HFF-Myc (cell line): ENCODE measurements at regions not wholly inside any gene's neighbourhood (a gene's known extent, or its start where the extent isn't known, plus 50 kb on each side); places are given as distances from the start of the nearest gene placed in this dataset.
"Not testable (repeated sequence)": the region's sequence is repeated elsewhere in the genome, so short reads cannot be mapped to it uniquely, and the experiment has no call there.

Source experiments
- DNase-seq: peaks from one replicate; pipeline ENCODE4 v3.0.0-alpha.2; 2011; ENCODE audit warnings: low read depth; ENCODE audit errors: extremely low read depth
- H3K4me3 ChIP-seq: replicated peaks from 2 replicates; pipeline ENCODE4 v1.5.1; 2011; ENCODE audit warnings: low read depth, mild to moderate bottlenecking, control low read depth, low read length
- TF ChIP-seq, protein P1 (sequence below): IDR thresholded peaks from 2 replicates; pipeline ENCODE4 v1.5.1; 2012; ENCODE audit warnings: mild to moderate bottlenecking, low read depth, low read length, control low read depth; ENCODE audit errors: missing control alignments

DNA sequence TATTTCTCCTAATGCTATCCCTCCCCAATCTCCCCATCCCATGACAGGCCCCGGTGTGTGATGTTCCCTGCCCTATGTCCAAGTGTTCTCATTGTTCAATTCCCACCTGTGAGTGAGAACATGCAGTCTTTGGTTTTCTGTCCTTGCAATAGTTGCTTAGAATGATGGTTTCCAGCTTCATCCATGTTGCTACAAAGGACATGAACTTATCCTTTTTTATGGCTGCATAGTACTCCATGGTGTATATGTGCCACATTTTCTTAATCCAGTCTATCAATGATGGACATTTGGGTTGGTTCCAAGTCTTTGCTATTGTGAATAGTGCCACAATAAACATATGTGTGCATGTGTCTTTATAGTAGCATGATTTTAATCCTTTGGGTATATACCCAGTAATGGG is 51.3 kb upstream of the RIOK2 start:
- not testable (repeated sequence) for DNase-seq, H3K4me3 ChIP-seq

DNA sequence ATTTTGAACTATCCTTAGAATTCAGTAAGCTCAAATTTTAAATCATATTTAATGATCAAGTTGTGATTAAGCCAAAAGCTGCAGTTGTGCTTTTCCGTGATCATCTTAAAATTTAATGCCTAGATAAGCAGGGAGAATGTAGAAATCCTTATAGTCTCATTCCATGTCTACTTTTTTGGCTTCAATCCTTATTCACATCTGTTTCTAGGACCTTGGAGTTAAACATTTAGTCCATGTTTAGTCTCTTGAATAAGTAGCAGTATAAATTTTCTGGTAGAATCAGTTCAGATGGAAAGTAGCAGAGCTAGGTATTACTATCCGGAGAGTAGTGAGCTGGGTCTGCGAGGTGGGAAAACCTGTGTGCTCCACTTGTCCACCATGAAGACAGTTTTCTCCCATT is 59.3 kb upstream of the RIOK2 start:
- TF ChIP-seq, protein P1, sequence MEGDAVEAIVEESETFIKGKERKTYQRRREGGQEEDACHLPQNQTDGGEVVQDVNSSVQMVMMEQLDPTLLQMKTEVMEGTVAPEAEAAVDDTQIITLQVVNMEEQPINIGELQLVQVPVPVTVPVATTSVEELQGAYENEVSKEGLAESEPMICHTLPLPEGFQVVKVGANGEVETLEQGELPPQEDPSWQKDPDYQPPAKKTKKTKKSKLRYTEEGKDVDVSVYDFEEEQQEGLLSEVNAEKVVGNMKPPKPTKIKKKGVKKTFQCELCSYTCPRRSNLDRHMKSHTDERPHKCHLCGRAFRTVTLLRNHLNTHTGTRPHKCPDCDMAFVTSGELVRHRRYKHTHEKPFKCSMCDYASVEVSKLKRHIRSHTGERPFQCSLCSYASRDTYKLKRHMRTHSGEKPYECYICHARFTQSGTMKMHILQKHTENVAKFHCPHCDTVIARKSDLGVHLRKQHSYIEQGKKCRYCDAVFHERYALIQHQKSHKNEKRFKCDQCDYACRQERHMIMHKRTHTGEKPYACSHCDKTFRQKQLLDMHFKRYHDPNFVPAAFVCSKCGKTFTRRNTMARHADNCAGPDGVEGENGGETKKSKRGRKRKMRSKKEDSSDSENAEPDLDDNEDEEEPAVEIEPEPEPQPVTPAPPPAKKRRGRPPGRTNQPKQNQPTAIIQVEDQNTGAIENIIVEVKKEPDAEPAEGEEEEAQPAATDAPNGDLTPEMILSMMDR, result no peak
- DNase-seq, result no peak
- no peak overlapping the region for H3K4me3 ChIP-seq

DNA sequence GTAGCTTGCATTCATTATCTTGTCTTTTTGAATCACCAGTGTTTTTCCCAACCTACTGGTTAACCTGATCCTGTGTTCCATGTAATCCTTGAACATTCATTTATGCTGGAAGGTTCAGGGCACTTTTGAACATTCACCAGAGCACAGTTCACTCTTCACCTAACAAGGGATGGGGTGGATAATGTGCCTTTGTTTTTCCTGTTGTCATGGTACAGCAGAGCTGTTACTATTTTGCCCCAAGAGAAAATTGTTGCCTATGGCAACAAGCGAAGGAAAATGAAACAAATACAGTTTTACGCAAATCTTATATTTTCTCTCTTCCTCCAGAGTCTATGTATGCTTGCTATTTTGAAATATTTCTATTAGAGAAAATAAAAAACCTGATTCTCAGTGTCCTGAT is 60.3 kb upstream of the RIOK2 start:
- no peak for DNase-seq
- H3K4me3 ChIP-seq, result no peak overlapping the region
- TF ChIP-seq, protein P1, result no peak

DNA sequence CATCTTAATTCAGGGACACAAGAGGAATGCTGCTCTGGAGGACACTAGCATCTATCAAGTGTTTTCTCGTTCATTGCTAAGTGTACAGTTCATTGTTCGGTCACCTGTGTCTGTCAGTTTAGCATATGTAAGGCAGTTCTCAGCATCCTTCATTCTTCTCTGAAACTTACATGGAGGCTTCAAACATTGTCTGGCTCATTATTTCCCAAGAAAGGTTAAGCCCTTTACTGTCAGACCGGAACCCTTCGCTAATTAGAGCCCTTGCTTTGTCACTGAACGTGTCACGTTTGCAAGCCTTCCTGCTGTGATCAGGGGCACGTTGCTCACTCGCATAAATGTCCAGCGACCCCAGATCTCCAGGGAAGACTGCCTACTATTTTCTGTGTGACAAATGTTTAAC is 62.3 kb upstream of the RIOK2 start:
- no peak overlapping the region for H3K4me3 ChIP-seq
- TF ChIP-seq, protein P1, result no peak
- DNase-seq, result no peak

DNA sequence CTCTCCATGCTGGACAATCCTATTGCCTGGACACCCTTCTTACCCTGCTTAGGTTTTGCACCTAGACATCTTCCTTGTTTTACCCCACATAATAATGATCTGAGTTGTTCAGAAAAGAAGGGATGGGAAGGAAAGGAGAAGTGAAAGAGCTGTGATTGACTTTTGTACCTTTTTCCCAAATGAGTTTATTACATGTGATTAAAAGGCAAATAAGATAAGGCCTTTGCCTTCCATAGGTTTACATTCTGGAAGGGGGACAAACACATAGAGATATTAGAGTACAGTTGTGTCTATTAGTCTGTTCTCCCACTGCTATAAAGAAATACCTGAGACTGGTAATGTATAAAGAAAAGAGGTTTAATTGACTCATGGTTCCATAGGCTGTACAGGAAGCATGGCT is 67.1 kb upstream of the RIOK2 start:
- no peak for DNase-seq
- H3K4me3 ChIP-seq, result no peak overlapping the region
- TF ChIP-seq, protein P1, result no peak

DNA sequence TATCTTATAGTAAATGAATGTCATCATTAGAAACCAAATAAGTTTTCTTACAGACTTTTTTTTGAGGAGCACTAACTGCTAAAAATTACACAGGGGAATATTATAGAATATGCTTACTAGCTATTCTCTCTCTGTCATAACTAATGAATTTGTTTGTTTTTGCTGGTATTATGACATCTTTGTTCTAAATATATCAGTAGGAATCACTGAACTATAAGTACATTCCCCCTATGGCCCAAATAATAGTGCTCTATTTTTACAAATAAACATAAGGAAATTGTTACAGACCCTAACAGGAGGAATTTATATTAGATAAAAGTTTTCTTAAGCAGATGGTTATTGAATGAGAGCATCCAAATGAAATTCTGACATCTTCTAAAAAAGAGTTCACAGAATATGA is 83.0 kb upstream of the RIOK2 start:
- TF ChIP-seq, protein P1, result no peak
- DNase-seq, result no peak
- no peak overlapping the region for H3K4me3 ChIP-seq

DNA sequence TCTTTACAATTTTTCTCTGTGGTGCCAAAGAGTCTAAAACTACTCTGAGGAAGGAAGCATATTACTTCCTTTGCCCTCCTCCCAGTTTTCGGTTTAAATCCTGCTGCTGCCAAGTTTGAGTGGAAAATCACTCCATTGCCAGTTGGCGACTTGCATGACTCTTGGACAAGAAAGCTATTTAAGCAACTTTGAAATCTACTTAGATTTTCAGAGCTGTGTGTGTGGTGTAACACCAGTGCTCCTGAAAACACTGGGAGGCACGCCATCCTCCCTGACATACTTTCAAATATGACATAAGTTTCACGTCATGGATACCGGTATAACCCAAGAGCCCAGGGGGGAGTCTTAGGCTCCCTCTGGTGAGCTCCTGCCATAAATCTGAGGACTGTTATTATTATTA is 83.5 kb upstream of the RIOK2 start:
- TF ChIP-seq, protein P1, result no peak
- DNase-seq, result no peak
- no peak overlapping the region for H3K4me3 ChIP-seq
